GM18502 (cell line): ENCODE measurements at regions not wholly inside any gene's neighbourhood (a gene's known extent, or its start where the extent isn't known, plus 50 kb on each side); places are given as distances from the start of the nearest gene placed in this dataset.

Experiments used
- ATAC-seq: cut with Tn5 transposase; IDR thresholded peaks from one replicate; pipeline ENCODE4 v1.9.1; 2021; ENCODE audit warnings: mild to moderate bottlenecking; ENCODE audit not compliant: unreplicated experiment, poor library complexity

GRCh38 chr2:117481608-117482007 is 332.9 kb upstream of the DDX18 start:
- ATAC-seq, result no peak

- no peak for ATAC-seq
Measured at GRCh38 chr2:117485588-117485987, 328.9 kb upstream of the DDX18 start.

- no peak for ATAC-seq
Measured at GRCh38 chr2:117486081-117486480, 328.4 kb upstream of the DDX18 start.

DNA sequence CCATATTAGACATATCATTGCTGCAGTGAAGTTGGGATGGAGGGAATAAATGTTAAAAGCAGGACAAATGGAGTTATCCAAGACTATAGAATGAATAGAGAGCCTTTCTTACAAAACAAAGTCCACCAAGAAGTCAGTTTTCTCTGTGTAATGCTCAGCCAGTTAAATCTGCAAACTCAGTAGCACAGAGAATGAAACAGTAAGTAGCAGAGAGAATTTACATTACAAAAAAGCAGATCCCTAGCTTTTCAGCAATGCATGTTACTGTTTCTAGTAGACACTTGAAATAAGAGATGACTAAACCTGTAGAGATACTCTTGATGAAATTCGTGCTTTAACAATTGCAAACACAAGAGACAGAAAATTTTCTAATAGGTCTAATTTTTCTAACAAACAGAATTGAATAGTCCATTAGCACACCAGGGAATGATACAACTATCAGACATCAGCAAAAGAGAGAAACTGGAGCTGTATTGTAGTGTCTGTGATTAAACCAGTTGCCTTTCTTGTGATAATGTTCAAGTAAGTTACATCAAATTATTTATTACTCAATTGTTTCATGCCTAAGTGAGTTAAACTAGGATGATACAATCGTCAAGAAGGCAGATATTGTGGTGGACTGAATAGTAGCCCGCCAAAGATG is 322.2 kb upstream of the DDX18 start:
- no peak for ATAC-seq

DNA sequence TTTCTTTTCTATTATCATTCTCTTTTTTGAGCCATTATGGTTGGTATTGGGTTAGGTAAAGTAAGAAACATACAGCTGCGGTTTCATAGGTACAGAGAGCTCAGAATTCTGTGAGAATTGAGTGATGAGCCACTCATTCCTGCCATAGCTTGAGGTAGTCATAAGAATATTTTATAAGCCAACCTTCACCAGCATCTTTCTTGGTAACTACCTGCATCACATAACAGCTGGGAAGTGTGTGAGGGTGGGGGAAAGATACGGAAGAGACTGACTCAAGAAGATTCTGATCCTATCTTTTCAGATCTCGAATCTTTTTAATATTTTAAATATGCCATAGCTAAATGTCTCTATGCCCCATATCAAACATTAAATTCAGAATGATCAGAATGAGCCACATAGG is 313.8 kb upstream of the DDX18 start:
- ATAC-seq, result no peak

DNA sequence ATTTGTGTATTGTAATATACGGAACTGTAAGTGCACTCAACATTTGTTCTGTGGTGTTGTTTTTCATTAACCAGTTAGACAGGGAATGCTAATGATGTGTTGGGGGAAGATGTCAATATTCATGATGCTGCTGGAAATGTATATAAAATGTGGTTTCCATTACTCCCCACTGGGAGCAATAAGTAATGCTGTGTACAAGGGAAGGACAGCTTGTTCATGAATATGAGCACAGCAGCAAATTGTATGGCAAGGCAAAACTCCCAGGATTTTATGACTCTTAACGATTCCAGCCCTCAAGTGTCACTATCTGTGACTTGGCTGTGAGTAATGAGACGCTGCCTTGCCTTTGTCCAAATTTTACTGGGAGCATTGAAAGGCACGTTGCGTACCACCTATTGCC is 312.4 kb upstream of the DDX18 start:
- ATAC-seq, result no peak

GRCh38 chr2:117512307-117512706 is 302.2 kb upstream of the DDX18 start:
- no peak for ATAC-seq

- no peak for ATAC-seq
Measured at GRCh38 chr2:117514371-117514770, 300.1 kb upstream of the DDX18 start.

DNA sequence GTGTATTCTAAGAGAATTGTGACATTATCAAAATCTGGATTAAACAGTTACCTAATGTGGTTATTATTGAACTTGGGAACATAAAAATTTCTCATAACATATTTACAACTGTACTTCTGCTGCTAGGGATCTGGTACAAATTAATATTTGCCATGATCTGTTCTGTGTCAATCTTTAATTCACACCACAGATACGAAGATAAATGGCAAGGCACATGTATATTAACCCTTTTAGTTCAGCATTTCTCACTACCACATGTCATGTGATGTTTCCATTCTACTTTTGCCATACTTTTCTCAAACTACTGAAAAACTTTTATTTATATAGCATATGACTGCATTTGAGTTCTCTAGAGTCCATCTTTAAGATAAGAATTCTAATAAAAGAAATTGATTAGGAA is 295.3 kb upstream of the DDX18 start:
- ATAC-seq, result no peak

DNA sequence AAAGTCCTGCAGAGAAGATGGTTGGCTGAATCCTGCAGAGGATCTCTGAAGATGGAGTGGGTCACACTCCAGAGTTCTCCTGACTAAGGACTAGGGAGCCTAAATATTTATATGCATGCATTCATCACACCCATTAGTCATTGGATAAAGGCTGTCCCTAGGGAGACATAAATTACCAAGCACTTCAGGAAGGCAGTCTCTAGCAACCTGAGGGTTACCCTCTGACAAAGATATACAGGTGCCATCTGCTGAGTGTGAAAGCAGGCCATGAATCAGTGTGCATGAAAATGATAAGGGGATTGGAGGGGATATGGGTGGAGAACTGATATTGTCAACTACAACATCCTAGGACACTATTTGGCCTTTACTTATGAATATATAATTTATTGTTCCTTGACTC is 294.8 kb upstream of the DDX18 start:
- ATAC-seq, result no peak

GRCh38 chr2:117523267-117523666 is 291.2 kb upstream of the DDX18 start:
- ATAC-seq, result no peak

GRCh38 chr2:117523711-117524238 is 290.7 kb upstream of the DDX18 start:
- no peak for ATAC-seq

GRCh38 chr2:117536139-117536538 is 278.4 kb upstream of the DDX18 start:
- no peak for ATAC-seq

GRCh38 chr2:117537032-117537431 is 277.5 kb upstream of the DDX18 start:
- ATAC-seq, result no peak

- ATAC-seq, result no peak
Measured at GRCh38 chr2:117551858-117552257, 262.6 kb upstream of the DDX18 start.

- ATAC-seq, result no peak
Measured at GRCh38 chr2:117553448-117553847, 261.0 kb upstream of the DDX18 start.

- ATAC-seq, result no peak
Measured at GRCh38 chr2:117555965-117556364, 258.5 kb upstream of the DDX18 start.

GRCh38 chr2:117557626-117558025 is 256.9 kb upstream of the DDX18 start:
- no peak for ATAC-seq

DNA sequence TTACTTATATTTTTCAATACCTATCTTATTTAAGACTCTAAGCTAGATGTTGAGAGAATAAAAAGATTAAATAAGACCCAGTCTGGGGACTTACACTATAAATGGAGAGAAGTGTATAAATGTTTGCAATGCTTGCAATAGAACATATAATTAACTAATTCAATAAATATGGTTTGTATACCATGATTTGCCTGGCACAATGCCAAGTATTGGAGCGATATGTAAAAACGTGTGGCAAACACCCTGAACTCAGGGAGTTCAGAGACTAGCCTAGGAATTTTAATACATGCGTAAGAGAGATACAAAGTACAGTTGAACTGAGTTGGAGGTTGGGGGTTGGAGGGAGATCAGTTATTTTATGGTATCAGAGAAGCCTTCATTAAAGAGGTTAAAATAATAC is 251.8 kb upstream of the DDX18 start:
- ATAC-seq, result no peak

DNA sequence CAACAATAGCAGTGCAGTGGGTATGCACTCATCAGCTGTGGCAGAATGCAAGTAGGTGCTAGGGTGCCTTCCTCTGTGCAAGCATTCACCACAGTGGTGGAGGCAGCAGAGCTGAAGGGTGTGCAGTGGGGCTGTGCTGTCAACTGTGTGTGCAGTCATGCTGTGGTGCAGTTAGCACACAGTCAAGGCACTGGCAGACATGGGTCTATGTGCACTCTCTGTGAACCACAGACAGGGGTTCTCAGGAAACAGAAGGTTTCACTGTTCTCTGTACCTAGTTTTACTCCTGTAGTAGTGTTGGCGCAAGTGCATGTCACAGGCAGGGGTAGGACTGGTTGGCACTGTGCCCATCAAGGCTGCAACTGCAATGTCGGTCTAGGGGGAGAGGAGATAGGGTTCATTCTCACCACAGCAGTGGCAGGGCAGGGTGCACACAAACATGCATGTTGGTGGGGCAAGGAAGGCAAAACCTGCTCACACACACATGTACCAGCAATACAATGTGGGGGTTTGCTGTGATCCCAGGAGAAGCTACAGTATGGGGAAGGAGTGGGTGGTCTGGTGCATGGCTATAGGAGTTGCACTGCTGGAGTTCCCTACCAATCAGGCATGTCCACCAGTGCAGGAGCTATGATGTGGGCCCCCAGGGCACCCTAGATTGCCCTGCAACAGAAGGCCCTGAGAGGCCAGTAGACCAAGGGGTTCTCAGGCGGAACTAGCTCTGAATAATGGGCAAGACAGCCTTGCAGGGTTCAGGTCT is 242.7 kb upstream of the DDX18 start:
- no peak for ATAC-seq

DNA sequence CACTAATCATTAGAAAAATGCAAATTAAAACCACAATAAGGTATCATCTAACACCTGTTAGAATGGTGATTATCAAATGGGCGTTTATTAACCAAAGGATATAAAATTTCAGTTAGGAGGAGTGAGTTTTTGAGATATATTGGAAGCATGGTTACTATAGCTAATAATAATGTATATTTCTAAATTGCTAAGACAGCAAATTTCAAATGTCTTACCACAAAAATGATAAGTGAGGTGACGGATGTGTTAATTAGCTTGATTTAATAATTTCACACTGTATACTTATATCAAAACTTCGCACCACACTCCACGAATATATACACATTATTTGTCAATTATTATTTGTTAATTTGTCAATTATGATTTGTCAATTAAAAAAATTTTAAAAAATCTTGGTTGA is 227.2 kb upstream of the DDX18 start:
- no peak for ATAC-seq

DNA sequence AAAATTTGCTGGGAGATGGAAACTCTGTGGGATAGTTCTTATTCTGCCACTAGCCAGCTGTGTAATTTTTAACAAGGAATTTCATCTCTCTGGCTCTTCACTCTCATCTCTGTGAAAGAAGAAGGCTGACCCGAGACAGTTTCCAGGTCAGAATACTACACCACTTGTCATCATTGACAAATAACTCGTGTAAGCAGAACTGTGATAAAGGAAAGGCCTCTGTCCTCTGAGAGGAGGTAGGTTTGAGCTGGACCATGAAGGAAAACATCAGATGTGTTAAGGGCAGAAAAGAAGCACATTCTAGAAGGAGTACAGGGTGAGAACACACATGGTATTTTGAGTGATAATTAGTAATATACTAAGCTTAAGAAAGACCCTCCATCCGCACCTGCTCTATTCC is 211.4 kb upstream of the DDX18 start:
- ATAC-seq, result no peak
